Brain microvascular endothelial cell (primary cell): ENCODE measurements at regions not wholly inside any gene's neighbourhood (a gene's known extent, or its start where the extent isn't known, plus 50 kb on each side); places are given as distances from the start of the nearest gene placed in this dataset.

Experiments used
- DNase-seq: peaks from one replicate; pipeline ENCODE4 v3.0.0-alpha.2; 2020
- H3K27ac ChIP-seq: fragments of 250-450 bp; sonication (Bioruptor Pico); 2 replicates; pipeline ENCODE4 v1.5.1; 2020; ENCODE audit warnings: mild to moderate bottlenecking, moderate library complexity
- H3K27me3 ChIP-seq: fragments of 250-450 bp; sonication (Bioruptor Pico); replicated peaks from 2 replicates; pipeline ENCODE4 v1.5.1; 2020; ENCODE audit warnings: mild to moderate bottlenecking
- H3K36me3 ChIP-seq: fragments of 250-450 bp; sonication (Bioruptor Pico); replicated peaks from 2 replicates; pipeline ENCODE4 v1.5.1; 2020; ENCODE audit warnings: mild to moderate bottlenecking
- H3K4me3 ChIP-seq: 2 replicates; pipeline ENCODE4 v1.5.1; 2011; ENCODE audit warnings: low read depth, mild to moderate bottlenecking, control low read depth, low read length, moderate library complexity
- CTCF ChIP-seq: IDR thresholded peaks from 2 replicates; pipeline ENCODE4 v1.5.1; 2011; ENCODE audit warnings: low read depth, mild to moderate bottlenecking, moderate library complexity, low read length, control low read depth, inconsistent platforms; ENCODE audit errors: missing control alignments
- in situ Hi-C: cut with HindIII; loops from 2 replicates; pipeline ENCODE4 v1.10.0; 2017; ENCODE audit warnings: low sequenced_read_pairs, low pct_ligation_motif_present

- Histone ChIP-seq H3K27ac (no peak overlapping the region), H3K36me3 (no peaks in the 10 kb centered on the region), H3K27me3 (no peaks in the 10 kb centered on the region), H3K4me3 (no peak overlapping the region)
- in situ Hi-C loops = loop anchor here (25.0 kb wide), 1 partner anchor 290 kb away; no protein-coding TSS in a partner anchor
- no peak for TF ChIP-seq CTCF
- DNase-seq = no peak
These were observed 299.3 kb upstream of the PITRM1 start for GRCh38 chr10:3471927-3472286.

GRCh38 chr10:3471472-3471871 lies 298.9 kb upstream of the PITRM1 start:
- H3K27me3 ChIP-seq = no peaks in the 10 kb centered on the region
- no peak overlapping the region for H3K4me3 ChIP-seq
- no peak for DNase-seq
- no peak overlapping the region for H3K27ac ChIP-seq
- no peaks in the 10 kb centered on the region for H3K36me3 ChIP-seq
- in situ Hi-C loops = loop anchor here (25.0 kb wide), 1 partner anchor 291 kb away; no protein-coding TSS in a partner anchor
- TF ChIP-seq CTCF = no peak

- H3K27me3 ChIP-seq = no peaks in the 10 kb centered on the region
- no peak overlapping the region for H3K27ac ChIP-seq
- no peak for TF ChIP-seq CTCF
- no peak for DNase-seq
- in situ Hi-C loops = loop anchor here (25.0 kb wide), 1 partner anchor 292 kb away; no protein-coding TSS in a partner anchor
- H3K36me3 ChIP-seq = no peaks in the 10 kb centered on the region
- no peak overlapping the region for H3K4me3 ChIP-seq
These were observed 297.6 kb upstream of the PITRM1 start for GRCh38 chr10:3470191-3470590.

- peak overlapping the region; percentile 95 for H3K27ac ChIP-seq
- in situ Hi-C loops = loop anchor here (25.0 kb wide), 1 partner anchor 293 kb away; no protein-coding TSS in a partner anchor
These were observed 297.0 kb upstream of the PITRM1 start for GRCh38 chr10:3469639-3470020.

GRCh38 chr10:3468919-3469638 lies 296.5 kb upstream of the PITRM1 start:
- in situ Hi-C loops = loop anchor here (25.0 kb wide), 1 partner anchor 293 kb away; no protein-coding TSS in a partner anchor
- H3K27ac ChIP-seq = peak overlapping the region; percentile 95
- no peak overlapping the region for H3K4me3 ChIP-seq
- H3K36me3 ChIP-seq = no peaks in the 10 kb centered on the region
- no peaks in the 10 kb centered on the region for H3K27me3 ChIP-seq
- peak; percentile 87 for DNase-seq
- TF ChIP-seq CTCF = no peak

More at GRCh38 chr10:3469639-3470020, 297.0 kb upstream of the PITRM1 start:
- Histone ChIP-seq H3K27me3 (no peaks in the 10 kb centered on the region), H3K4me3 (no peak overlapping the region), H3K36me3 (no peaks in the 10 kb centered on the region)
- no peak for DNase-seq
- TF ChIP-seq CTCF = no peak
